NT2/D1 (cell line): ENCODE measurements at regions not wholly inside any gene's neighbourhood (a gene's known extent, or its start where the extent isn't known, plus 50 kb on each side); places are given as distances from the start of the nearest gene placed in this dataset.

Source experiments
- SUZ12 ChIP-seq: IDR thresholded peaks from 2 replicates; pipeline ENCODE4 v1.6.1; 2011; ENCODE audit not compliant: insufficient read length, insufficient read depth; ENCODE audit errors: extremely low read depth
- ZNF274 ChIP-seq: IDR thresholded peaks from 2 replicates; pipeline ENCODE4 v1.6.1; 2011; ENCODE audit warnings: mild to moderate bottlenecking, low read depth, low read length

- TF ChIP-seq ZNF274 (no peak), SUZ12 (no peak)
Observed at GRCh38 chr10:60476451-60476850, 86.8 kb upstream of the ANK3 start.
